ENCODE measurements at regions not wholly inside any gene's neighbourhood (a gene's known extent, or its start where the extent isn't known, plus 50 kb on each side); places are given as distances from the start of the nearest gene placed in this dataset.

GRCh38 chr3:80036176-80036575 lies 268.4 kb upstream of the ROBO1 start:
- TF ChIP-seq CTCF (IDR thresholded peaks at IDR 0.05) (no peak), POLR2A (IDR thresholded peaks at IDR 0.05) (no peak)
